Activated CD8-positive, alpha-beta memory T cell treated with anti-CD3 and anti-CD28 coated beads, Interleukin-2, amount 50 U/mL, for 24 hours (primary cell): ENCODE measurements at regions not wholly inside any gene's neighbourhood (a gene's known extent, or its start where the extent isn't known, plus 50 kb on each side); places are given as distances from the start of the nearest gene placed in this dataset.

ENCODE experiments used
- DNase-seq: peaks from one replicate; pipeline ENCODE4 v3.0.0-alpha.2; 2020; ENCODE audit errors: extremely low read depth

- DNase-seq = no peak
These were observed 122.0 kb upstream of the ZC3H12C start for GRCh38 chr11:109971184-109971523.

DNA sequence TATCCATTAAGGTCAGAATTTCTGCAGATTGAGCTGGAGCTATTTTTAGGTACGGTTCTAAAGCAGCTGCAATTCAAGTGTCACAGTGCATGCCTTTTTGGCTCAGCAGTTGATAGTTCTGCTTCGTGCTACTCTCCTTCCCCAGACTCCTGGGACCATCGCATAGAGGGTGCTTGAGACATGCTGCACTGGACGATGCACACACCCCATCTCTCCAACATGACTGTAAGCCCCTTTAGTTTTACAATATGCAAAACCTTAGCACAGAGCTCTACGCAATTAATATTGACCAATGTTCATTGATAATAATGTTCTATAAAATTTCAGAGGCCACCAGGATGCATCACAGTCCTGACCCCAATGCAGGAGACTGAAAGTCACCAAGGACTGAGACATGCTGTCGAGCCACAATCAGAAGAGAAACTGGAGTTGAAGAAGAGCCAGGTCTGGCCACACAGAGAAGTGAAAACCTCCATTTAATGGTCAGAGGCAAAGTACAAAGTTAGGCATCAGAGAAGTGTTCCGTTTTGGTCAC, 120.9 kb upstream of the ZC3H12C start:
- no peak for DNase-seq

GRCh38 chr11:109972939-109973338, 120.3 kb upstream of the ZC3H12C start:
- DNase-seq = no peak

DNA sequence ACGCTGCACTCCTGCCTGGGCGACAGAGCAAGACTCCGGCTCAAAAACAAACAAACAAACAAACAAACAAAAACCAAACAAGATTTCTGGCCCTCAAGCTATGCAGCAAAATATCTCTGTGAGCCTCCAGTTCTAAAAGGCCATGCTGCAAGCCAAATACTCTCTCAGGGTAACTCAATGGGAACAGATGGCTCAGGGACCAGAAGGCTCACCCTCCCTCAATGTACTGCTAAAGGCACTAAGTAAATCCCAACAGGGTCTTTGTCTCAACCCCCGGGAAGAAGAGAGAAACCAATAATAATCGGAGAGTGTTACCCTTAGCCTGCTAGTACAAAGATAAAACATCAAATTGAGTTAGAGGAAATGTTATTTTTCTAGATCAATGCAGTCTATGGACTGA, 119.7 kb upstream of the ZC3H12C start:
- no peak for DNase-seq

DNA sequence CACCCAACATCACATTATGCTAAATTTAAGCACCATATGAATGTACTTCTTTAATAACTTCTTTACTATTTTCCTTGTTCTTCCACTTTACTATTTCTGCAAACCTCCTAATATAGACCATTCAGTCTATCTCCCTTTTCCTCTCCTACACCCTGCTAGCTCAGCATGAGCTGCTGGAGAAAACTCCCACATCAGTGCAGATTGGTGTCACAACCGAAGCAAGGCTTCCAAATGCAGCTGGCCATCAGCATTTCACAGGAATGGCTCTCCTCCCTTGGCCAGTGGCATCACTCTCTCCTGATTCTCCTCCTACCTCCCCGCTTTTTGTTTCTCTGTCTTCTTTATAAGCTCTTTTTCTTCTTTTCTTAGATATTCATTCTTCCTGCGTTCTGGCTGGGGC, 118.7 kb upstream of the ZC3H12C start:
- DNase-seq = no peak

DNA sequence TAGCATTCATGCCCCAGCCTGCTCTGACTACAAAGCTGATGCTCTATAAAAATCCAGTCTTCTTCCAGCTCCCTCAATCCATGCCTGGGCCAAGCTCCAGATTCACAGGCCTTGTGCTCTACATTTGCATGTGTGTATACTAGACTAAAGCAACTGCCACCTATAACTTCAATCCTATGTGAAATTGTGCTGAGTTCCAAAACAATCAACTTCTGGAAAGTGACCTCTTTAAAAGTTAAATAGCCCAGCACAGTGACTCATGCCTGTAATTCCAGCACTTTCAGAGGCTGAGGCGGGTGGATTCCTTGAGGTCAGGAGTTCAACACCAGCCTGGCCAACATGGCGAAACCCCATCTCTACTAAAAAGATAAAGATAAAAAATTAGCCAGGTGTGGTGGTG, 114.3 kb upstream of the ZC3H12C start:
- no peak for DNase-seq

GRCh38 chr11:109981031-109981636, 112.1 kb upstream of the ZC3H12C start:
- DNase-seq = no peak

- DNase-seq = no peak
These were observed 109.8 kb upstream of the ZC3H12C start for GRCh38 chr11:109983358-109983757.

GRCh38 chr11:109984634-109985289, 108.4 kb upstream of the ZC3H12C start:
- DNase-seq = no peak

- no peak for DNase-seq
These were observed 106.7 kb upstream of the ZC3H12C start for GRCh38 chr11:109986488-109986887.

GRCh38 chr11:109991835-109992234, 101.4 kb upstream of the ZC3H12C start:
- DNase-seq = no peak

- DNase-seq = no peak
These were observed 99.4 kb upstream of the ZC3H12C start for GRCh38 chr11:109993786-109994185.

DNA sequence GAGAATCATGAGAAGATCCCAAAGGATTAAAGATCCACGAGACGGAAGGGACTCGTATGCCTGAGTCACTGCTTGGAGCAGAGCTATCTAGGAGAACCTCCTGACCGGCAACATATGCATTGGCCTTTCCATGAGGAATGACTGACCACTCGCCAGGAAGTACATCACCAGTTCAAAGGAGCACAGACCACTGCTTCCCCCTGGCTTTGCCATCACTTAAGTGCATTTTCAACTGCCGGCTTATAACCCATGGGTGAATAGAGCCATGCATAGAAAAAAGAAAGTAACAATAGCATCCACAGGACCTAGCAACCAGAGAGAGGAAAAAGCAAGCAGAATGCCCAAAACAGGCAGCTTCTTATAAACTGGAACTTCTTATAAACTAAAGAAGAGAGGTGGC, 98.3 kb upstream of the ZC3H12C start:
- DNase-seq = no peak

GRCh38 chr11:109996060-109996459, 97.1 kb upstream of the ZC3H12C start:
- DNase-seq = no peak

- no peak for DNase-seq
These were observed 94.3 kb upstream of the ZC3H12C start for GRCh38 chr11:109998921-109999320.

GRCh38 chr11:110000031-110000502, 93.1 kb upstream of the ZC3H12C start:
- no peak for DNase-seq

GRCh38 chr11:110000850-110001249, 92.3 kb upstream of the ZC3H12C start:
- no peak for DNase-seq

GRCh38 chr11:110003426-110003825, 89.8 kb upstream of the ZC3H12C start:
- no peak for DNase-seq

DNA sequence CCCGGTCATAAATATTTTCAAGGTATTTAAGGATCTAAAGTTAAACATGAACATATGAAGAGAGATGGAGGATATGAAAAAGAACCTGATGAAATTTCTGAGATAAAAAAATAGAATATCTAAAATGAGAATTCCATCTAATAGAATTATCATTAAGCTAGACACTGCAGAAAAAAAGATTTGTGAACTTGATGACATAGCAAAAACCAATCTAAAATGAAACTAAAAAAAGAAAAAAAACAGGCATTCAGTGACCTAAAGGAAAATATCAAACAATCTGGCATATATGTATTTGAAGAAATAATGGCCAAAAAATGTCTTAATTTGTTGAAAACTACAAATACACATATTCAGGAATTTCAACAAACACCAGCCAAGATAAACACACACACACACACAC, 81.6 kb upstream of the ZC3H12C start:
- DNase-seq = no peak

GRCh38 chr11:110015695-110016094, 77.5 kb upstream of the ZC3H12C start:
- no peak for DNase-seq

DNA sequence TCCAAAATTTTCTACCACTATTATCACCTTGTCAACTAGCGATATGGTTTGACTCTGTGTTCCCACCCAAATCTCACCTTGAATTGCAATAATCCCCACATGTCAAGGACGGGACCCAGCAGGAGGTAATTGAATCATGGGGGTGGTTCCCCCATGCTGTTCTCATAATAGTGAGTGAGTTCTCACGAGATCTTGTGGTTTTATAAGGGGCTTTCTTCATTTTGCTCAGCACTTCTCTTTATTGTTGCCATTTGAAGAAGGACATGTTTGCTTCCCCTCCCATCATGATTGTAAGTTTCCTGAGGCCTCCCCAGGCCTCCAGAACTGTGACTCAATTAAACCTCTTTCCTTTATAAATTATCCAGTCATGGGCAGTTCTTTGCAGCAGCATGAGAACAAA, 73.5 kb upstream of the ZC3H12C start:
- no peak for DNase-seq

DNA sequence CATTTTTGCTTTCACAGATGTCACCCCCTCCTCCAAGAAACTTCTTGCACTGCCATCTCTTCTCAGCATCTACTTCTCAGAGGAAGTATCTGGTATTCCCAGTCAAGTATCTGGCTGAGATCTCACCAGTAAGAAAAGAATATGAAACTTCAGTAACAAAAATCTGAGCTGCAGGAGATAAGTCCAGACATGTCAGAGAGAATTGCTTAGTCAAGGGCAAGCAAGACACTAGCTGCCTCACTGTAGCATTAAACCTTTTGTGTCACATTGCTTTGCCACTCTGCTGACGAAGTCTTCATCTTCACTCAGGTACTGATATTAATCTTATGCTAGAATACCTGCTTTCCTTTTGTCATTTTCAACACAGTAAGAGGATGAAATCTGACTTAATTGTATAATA, 70.6 kb upstream of the ZC3H12C start:
- no peak for DNase-seq

DNA sequence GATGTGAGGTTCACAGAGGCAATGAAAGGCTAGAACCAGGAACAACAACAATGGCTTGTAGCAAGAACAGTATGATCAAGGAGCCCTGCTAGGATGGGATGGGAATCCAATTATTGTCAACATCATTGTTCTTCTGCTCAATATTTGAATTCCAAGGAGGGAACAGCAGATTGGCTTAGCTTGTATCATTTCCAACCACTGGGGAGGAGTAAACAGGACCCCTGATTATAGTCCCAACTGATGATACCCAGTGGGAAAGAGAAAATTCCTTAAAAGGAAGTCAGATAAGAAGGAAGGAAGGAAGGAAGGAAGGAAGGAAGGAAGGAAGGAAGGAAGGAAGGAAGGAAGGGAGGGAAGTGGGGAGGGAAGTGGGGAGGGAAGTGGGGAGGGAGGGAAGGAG, 69.5 kb upstream of the ZC3H12C start:
- no peak for DNase-seq
